ENCODE measurements at regions not wholly inside any gene's neighbourhood (a gene's known extent, or its start where the extent isn't known, plus 50 kb on each side); places are given as distances from the start of the nearest gene placed in this dataset.

DNA sequence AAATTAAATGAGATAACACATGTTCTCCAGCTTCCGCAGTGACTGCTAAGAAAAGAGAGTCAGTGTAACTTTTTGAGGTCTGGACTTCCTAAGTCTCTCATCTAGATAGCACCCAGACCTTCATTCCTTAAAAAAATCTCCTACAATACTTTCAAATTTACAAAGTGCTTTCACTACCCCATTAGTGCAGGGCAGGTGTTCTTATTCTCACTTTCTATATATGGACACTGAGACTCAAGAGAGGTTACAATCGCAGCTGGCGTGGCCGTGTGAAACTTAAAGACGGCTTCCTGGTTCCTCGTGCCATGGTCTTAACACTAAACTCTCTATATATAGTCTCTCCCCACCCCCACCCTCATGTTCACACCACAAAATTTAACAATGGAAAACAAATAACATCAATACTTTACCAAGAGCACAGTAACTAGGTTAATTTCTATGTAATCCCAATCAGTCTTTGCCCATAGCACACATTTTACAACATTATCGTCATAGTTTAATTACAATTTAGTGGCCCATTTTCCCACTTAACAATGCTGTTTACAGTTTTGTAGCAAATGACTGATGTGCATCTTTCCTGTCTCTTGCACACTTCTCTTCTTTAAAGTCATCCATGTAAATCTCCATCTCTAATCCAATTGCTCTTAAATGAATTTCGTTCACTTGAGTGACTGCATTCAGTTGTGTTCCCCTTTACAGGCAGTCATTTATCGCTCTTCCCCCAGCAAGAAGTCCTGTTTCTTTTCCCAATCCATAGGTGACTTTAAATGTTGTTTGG is 78.8 kb upstream of the ARID1B start:
- no peak for TF ChIP-seq POLR2A (IDR thresholded peaks at IDR 0.05; ENCODE audit: extremely low read depth, insufficient read length)
- TF ChIP-seq, protein P1, sequence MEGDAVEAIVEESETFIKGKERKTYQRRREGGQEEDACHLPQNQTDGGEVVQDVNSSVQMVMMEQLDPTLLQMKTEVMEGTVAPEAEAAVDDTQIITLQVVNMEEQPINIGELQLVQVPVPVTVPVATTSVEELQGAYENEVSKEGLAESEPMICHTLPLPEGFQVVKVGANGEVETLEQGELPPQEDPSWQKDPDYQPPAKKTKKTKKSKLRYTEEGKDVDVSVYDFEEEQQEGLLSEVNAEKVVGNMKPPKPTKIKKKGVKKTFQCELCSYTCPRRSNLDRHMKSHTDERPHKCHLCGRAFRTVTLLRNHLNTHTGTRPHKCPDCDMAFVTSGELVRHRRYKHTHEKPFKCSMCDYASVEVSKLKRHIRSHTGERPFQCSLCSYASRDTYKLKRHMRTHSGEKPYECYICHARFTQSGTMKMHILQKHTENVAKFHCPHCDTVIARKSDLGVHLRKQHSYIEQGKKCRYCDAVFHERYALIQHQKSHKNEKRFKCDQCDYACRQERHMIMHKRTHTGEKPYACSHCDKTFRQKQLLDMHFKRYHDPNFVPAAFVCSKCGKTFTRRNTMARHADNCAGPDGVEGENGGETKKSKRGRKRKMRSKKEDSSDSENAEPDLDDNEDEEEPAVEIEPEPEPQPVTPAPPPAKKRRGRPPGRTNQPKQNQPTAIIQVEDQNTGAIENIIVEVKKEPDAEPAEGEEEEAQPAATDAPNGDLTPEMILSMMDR (IDR thresholded peaks at IDR 0.05; ENCODE audit: low read depth, low read length), result no peak
- TF ChIP-seq, protein P2, sequence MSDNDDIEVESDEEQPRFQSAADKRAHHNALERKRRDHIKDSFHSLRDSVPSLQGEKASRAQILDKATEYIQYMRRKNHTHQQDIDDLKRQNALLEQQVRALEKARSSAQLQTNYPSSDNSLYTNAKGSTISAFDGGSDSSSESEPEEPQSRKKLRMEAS (IDR thresholded peaks at IDR 0.05; ENCODE audit: low read depth, low read length), result no peak
- no peak for TF ChIP-seq MYC (IDR thresholded peaks at IDR 0.05; ENCODE audit: low read depth, low read length)
